GM18867 (cell line): ENCODE measurements at regions not wholly inside any gene's neighbourhood (a gene's known extent, or its start where the extent isn't known, plus 50 kb on each side); places are given as distances from the start of the nearest gene placed in this dataset.
"Not testable (repeated sequence)": the region's sequence is repeated elsewhere in the genome, so short reads cannot be mapped to it uniquely, and the experiment has no call there.

ENCODE experiments used
- ATAC-seq: cut with Tn5 transposase; IDR thresholded peaks from one replicate; pipeline ENCODE4 v1.9.1; 2021; ENCODE audit warnings: mild to moderate bottlenecking, moderate library complexity; ENCODE audit not compliant: unreplicated experiment

GRCh38 chr14:19344689-19345088 lies 89.5 kb downstream of the POTEG start:
- ATAC-seq = peak; percentile 81

DNA sequence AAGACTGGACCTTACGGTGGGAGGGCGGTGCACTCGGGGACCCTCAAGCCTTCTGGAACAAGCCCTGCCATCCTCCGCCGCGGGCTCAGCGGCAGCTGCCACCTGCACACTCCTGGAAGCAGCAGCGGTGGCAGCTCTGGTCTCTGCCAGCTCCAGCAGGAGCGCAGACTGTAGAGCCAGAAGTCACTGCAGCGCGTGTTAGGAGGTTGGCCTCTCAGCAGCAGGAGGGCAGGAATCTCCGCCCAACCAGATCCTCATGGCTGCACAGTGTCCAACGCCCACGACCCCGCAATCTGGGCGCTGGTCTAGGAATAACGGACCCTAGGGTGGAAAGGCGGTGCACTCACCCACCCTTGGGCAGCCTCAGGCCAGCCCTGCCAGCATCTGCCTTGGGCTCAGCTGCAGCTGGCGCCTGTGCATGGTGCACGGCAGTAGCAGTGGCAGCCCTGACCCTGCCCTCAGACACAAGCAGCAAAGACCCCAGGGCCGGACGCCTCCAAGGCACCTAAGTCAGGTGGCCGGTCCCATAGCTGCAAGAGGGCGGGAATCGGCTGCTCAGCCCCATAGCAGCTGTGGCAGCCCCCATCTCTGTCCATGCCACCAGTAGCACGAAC lies 88.7 kb downstream of the POTEG start:
- not testable (repeated sequence) for ATAC-seq

- ATAC-seq = peak; percentile 80
Measured at GRCh38 chr14:19346074-19346480, 88.1 kb downstream of the POTEG start.

DNA sequence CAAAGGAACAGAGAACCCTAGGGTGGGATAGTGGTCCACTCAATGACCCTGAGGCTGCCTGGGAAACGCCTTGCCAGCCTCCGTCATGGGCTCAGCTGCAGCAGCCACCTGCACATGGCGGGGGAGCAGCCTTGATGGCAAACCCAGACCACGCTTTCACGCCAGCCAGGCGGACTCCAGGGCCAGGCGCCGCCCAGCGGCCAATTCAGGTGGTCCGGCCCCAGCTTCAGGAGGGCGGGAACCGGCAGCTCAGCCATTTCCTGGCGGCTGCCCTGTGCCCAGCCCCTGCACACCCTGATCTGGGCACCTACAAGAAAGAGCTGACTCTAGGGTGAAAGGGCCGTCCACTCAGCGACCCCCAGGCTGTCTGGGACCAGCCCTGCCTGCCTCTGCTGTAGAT lies 87.5 kb downstream of the POTEG start:
- peak; percentile 47 for ATAC-seq

GRCh38 chr14:19347112-19347511 lies 87.0 kb downstream of the POTEG start:
- not testable (repeated sequence) for ATAC-seq
